SU-DHL-6 (cell line): ENCODE measurements at regions not wholly inside any gene's neighbourhood (a gene's known extent, or its start where the extent isn't known, plus 50 kb on each side); places are given as distances from the start of the nearest gene placed in this dataset.

Experiments
- CTCF ChIP-seq: fragments of 200-600 bp; sonication (generic); IDR thresholded peaks from one replicate; pipeline ENCODE4 v1.5.1; 2017; ENCODE audit warnings: antibody characterized with exemption, mild to moderate bottlenecking, low read length, moderate library complexity; ENCODE audit not compliant: insufficient read depth, poor library complexity, severe bottlenecking
- EZH2phosphoT487 ChIP-seq: fragments of 200-600 bp; sonication (generic), shearing (Covaris generic); conservative IDR thresholded peaks from 2 replicates; pipeline ENCODE4 v1.6.1; 2018; ENCODE audit warnings: mild to moderate bottlenecking, antibody characterized with exemption, low read length, moderate library complexity, mixed read lengths

GRCh38 chr2:125224188-125224587, 1199.1 kb downstream of the CNTNAP5 start:
- no peak for TF ChIP-seq CTCF
- TF ChIP-seq EZH2phosphoT487, result no peak
